ENCODE measurements at regions not wholly inside any gene's neighbourhood (a gene's known extent, or its start where the extent isn't known, plus 50 kb on each side); places are given as distances from the start of the nearest gene placed in this dataset.

DNA sequence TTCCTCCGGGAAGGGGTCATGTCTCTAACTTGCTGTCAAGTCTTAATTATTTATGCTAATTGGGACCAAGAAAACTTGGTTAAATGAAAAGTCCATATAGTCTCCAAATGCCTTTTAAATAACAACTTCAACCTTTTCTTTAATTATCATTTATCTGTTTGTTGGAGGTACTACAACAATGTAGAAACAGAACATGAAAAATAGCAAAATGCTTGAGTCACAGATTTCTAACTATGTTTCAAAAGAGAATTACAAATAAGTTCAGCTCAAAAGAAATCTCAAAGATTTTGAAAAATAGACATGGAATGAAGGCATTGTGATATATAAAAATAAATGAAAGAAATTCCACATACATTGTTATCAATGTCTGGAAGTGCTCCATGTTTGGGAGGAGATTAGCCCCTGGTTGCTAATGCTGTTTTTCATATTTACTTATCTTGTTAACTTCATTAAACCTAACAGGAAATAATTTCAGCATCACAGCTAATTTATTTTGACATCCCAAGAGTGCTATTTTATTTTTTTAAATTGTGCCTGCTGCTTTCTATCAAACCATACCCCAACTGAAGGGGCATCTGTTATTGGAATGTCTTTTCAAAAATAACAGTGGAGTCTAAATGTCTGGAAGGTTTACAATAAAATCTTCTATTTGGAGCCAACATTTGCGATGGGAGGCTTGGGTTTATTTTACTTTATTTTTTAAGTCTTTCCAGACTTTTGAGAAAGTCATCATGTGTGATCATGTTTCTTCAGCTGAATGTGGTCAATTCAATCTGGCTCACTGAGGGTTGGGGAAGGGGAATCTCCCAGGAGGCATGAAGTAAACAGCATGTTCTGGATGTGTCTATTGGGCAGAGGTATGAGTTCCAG, 53.1 kb upstream of the ANKRD55 start:
- H3K4me3 Mint-ChIP-seq: no peak overlapping the region
- CTCF ChIA-PET: interaction anchor here (1.2 kb wide), 1 partner anchor 15 kb away, joined by 3 read pairs; no protein-coding TSS in a partner anchor
- H3K9me3 Mint-ChIP-seq (ENCODE audit: low read depth): no peaks in the 10 kb centered on the region
- H3K4me1 Mint-ChIP-seq: no peaks in the 10 kb centered on the region
- no peaks in the 10 kb centered on the region for H3K36me3 Mint-ChIP-seq
- H3K27ac Mint-ChIP-seq: no peak overlapping the region
- DNase-seq (no peak), ATAC-seq (no peak)
- no peaks in the 10 kb centered on the region for H3K27me3 Mint-ChIP-seq

DNA sequence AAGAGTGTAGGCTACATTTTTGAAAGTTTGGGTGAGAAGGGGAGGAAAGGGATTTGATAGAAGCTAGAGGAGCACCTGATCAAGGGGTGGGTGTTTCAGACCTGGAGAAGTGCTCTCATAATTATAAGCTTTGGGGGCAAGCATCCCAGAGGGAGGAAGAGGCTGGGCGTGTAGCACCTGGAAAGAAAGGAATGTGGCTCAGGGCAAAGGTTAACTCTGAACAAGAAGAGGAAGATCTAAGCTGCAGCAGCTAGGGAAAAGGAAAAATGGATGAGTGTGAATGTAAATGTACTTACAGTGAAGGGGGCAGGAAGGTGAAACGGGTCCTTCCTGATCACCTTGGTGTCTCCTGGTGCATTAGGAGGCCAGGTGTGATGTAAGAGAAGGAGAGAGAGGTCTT, 49.8 kb upstream of the ANKRD55 start:
- no peak overlapping the region for H3K4me3 Mint-ChIP-seq
- DNase-seq (no peak), ATAC-seq (no peak)
- H3K4me1 Mint-ChIP-seq: no peaks in the 10 kb centered on the region
- no peaks in the 10 kb centered on the region for H3K36me3 Mint-ChIP-seq
- H3K27me3 Mint-ChIP-seq: no peaks in the 10 kb centered on the region
- no peak overlapping the region for H3K27ac Mint-ChIP-seq
- CTCF ChIA-PET: no interaction called here
- no peaks in the 10 kb centered on the region for H3K9me3 Mint-ChIP-seq (ENCODE audit: low read depth)
